ENCODE measurements at regions not wholly inside any gene's neighbourhood (a gene's known extent, or its start where the extent isn't known, plus 50 kb on each side); places are given as distances from the start of the nearest gene placed in this dataset.
"Not testable (repeated sequence)": the region's sequence is repeated elsewhere in the genome, so short reads cannot be mapped to it uniquely, and the experiment has no call there.

DNA sequence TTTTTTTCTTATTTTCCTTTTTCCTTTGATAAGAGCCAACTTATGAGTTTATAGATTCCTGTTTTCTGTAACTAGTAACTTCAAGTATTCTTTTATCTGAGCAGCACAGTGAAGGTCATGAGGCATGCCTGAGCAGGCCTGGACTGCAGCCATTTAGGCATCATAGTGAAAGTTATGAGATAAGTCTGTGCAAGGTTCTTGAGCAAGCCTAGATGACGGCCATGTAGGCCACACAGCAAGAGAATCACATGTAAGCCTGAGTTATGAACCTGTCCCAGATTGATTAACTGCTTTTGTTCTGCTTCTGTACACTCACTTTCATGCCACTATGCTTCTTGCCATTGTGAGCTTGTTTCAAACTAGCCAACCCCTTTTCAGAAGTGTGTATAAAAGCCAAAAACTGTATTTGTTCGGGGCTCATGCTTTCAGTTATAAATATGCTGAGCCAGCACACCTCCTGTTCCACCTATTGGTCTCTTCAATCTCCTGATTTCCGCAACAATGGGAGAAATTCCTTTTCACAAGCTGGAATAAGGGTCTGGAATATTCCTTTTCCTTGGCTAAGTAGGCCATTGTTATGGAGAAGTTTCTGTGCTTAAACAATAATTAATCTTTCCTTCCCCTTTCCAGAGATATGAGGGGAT lies 745.7 kb downstream of the FAM181B start:
- DNase-seq (ENCODE audit: low read depth, low spot score), result no peak

DNA sequence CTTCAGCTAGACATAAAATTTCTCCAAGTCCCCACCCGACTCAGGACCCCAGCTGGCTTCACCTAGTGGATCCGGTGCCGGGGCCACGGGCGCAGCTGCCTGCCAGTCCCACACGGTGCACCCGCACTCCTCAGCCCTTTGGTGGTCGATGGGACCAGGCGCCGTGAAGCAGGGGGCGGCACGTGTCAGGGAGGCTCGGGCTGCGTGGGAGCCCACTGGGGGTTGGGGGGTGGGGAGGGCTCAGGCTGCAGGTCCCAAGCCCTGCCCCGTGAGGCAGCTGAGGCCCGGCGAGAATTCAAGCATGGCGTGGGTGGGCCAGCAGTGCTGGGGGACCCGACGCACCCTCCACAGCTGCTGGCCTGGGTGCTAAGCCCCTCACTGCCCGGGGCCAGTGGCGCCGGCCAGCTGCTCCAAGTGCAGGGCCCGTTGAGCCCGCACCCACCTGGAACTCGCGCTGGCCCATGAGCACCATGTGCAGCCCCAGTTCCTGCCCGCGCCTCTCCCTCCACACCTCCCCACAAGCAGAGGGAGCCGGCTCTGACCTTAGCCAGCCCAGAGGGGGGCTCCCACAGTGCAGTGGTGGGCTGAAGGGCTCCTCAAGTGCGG lies 747.0 kb downstream of the FAM181B start:
- DNase-seq (ENCODE audit: low read depth, low spot score), result no peak

DNA sequence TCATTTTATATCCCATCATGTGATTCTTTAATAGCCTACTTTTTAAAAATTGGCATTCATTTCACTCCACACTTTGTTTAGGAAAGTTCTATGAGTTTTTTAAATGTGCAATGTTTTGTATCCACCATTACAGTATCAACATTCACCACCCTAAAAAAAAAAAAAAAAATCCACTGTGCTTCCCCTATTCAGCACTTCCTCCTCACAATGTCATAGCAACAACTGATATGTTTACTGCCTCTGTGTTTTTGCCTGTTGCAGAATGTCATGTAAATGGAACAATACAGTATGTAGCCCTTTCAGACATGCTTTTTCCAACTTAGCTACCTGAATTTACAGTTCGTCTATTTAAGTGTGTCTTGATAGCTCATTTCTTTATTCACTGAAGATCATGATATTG lies 754.2 kb downstream of the FAM181B start:
- DNase-seq (ENCODE audit: low read depth, low spot score), result no peak

DNA sequence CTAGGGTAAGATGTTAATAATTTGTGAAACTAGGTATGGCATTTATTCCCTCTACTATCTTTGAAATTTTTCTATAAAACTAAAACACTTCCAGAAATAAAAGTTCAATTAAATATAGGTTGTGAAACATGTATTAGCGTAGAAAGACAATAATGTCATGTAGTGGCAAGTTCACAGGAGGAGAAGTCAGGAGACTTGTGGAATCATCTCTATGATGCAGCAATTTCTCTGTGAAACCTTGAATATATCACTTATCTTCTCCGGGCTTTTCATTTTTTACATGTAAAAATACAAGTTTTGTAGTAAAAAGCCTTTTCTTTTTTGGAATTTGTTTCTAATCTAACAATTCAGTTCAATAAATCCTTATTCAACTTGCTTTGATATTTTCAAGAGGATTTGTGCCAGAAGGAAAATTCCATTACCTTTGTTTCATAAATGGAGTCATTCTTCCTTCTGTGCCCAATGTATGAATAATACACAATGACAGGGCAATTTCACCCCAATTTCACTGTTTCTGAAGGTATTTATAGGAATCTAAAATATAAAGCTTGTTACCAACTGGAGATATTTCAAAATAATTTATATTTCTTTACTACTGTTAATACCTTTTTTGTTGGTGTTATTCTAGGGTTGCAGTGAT lies 758.3 kb downstream of the FAM181B start:
- no peak for DNase-seq (ENCODE audit: low read depth, low spot score)

DNA sequence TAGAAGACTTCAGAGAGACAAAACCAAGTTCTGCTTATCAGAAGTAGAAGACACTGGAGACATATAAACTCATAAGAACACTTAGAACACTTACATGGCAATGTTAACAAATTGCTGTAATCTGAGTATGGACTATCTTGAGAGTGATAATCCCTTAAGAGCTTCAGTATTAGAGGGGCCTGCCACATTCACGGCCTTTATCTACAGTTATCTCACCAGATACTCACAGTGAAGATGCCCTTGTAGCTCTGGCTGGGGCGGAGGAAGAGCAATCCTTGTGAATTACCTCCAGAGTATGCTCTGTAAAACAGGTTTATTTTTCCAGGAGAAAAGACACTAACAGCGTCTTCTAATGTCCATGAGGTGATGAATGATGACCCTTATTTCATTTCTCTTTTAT lies 762.8 kb downstream of the FAM181B start:
- DNase-seq (ENCODE audit: low read depth, low spot score), result no peak

DNA sequence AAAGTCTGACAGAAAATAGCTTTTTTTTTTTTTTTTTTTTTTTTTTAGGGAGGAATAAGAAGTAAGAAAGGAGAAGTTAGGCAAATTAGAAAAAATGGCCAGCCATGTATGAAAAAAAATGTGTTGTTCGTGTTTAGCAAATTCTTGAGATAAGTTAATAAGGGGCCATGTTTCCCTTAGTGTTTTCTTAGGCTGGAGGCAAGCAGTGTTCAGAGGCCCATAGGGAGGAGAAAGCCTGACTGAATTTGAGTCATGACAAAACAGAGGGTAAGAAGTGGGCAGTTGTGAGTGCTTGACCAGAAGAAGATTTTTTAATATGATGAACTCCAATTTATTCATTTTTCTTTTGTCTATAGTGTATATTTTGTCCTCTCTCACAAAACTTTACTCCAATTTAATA lies 766.4 kb downstream of the FAM181B start:
- no peak for DNase-seq (ENCODE audit: low read depth, low spot score)

DNA sequence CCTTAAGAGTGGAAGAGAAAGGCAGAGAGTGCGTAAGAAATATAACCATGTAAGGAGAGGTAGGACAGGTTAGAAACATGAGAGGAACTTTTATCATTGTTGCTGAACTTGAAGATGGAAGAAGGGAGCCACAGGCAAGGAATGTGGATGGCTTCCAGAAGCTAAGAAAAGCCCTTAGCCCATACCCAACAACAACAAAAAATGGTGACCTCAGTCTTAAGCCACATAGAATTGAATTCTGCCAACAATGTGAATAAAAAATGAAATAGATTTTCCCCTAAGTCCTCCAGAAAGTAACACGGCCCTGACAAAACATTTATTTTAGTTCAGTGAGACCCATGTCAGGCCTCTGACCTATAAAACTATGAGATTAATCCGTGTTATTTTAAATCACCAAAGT lies 767.3 kb downstream of the FAM181B start:
- DNase-seq (ENCODE audit: low read depth, low spot score), result no peak

DNA sequence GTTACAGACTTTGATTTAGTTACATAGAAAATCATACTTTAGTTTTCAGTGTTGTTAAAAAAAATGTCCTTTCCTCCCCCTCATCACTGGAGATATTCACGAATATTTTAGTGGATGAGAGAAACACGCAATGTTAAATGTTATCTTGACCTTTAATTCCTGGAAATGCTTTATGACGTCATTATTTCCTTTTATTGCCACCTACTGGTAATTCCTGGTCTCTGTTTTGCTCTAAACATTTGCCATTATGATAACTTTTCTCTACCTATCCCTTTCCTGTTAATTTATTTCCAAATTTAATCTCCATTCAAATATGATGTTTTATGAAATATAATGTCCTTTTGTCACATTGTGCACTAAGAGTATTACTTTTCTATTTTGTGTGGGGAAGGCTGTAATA lies 770.6 kb downstream of the FAM181B start:
- no peak for DNase-seq (ENCODE audit: low read depth, low spot score)

DNA sequence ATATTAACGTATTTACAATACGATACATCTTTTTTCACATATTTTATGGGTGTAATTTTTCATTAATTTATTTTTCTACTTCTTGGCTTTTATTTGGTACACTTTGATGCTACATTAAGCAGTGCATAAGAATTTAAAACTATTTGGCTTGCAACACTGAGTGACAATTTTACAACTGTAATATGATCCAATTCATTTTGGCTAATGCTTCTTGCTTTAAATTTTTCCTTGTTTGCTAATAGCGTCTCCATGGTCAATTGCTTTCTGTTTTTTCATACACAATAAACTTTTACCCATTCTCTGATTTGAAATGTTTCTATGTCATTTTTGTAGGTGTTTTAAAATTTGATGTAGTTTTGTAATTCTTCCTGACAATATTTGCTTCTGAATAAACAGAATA lies 773.2 kb downstream of the FAM181B start:
- no peak for DNase-seq (ENCODE audit: low read depth, low spot score)

DNA sequence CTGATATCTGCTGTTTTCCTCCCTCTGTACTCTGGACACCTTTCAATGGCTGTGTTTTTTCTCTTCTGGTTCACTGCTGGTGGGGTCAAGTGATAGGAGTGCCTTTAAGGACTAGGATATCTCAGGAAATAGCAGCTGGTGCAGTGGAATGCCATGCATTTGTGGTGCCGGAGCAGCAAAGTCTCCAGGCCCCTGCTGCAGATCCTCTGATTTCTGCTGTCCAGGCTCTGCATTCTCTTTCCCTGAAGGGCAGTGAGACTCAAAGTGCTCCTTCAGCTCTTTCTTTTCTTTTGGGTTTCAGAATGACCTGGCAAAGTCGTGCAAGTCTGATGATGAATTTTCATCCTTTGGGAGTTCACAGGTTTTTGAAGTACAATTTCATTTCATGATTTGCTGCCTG lies 774.3 kb downstream of the FAM181B start:
- peak; percentile 17 for DNase-seq (ENCODE audit: low read depth, low spot score)

DNA sequence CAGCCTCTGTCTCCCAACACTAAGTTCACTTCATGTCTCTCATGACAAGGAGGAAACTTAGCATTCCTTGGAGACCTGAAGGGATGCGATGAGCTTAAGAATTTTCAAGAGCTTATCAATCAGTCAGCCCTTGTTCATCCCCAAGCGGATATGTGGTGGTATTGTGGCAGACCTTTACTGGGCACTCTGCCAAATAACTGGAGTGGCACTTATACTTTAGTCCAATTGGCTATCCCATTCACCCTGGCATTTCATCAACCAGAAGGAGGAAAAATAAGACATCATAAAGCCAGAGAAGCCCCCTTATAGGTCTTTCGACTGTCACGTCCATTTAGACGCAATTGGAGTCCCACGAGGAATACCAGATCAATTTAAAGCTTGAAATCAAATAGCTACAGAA lies 779.4 kb downstream of the FAM181B start:
- not testable (repeated sequence) for DNase-seq (ENCODE audit: low read depth, low spot score)

DNA sequence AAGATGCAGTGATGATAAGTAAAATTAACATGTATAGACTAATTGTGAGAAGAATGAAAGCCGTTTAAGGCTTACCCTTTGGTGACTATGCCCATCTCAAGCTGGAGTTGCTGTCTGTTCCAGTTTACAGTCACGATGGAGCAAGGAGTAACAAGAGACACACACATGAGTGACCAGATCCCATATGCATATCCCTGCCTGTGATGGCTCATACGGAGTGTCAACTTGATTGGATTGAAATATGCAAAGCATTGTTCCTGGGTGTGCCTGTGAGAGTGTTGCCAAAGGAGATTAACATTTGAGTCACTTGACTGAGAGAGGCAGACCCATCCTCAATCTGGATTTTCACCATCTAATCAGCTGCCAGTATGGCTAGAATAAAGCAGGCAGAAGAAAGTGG lies 786.8 kb downstream of the FAM181B start:
- DNase-seq (ENCODE audit: low read depth, low spot score), result no peak

DNA sequence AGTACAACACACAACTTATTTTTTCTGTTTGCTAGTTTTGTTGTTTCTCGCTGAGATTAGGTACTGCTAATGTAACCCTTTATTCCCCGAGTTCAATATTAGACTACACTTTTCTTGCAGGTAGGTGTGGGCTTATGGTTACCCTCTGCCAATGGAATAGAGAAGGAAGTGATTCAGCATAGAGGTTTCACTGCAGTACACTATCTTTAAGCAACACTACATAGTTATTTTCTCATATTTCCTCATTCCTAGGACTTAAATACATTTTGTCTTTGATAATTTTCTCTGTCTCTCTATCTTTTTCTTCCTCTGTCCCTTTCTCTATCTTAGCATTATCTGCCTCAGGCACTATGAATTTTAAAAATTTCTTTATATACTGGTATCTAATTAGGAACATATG lies 791.0 kb downstream of the FAM181B start:
- no peak for DNase-seq (ENCODE audit: low read depth, low spot score)

DNA sequence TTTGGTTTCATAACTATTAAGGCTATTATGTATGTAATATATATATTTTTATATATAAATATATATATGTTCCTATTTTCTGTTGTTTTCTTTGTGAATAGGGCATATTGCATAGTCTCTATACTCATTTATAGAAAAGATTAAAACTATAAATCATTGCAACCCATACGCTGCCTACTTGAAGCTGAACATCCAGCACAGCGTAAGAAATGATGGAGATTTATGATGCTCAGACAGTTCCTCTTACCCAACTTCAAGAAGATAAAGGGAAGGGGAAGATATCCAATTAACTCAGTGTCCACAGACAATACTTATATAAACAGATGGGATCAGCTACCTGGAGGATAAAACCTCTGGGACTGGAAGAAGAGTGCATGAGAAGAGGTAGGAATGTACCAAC lies 791.7 kb downstream of the FAM181B start:
- no peak for DNase-seq (ENCODE audit: low read depth, low spot score)

DNA sequence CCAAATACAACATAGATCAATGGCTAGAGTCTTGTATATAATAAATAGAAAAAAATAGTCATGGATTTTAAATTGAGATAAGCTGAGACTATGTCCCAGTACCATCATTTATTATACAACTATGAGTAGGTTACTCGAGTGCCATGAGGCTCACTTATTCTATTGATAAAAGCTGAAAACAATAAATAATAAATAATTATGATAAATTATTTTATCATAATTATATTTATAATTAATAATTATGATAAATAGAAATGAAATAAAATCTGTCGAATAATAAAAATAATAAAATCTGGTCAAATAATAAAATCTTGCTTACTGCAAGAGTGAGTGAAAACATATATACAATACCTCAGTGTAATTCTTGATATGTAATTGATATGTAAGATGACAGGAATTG lies 801.4 kb downstream of the FAM181B start:
- DNase-seq (ENCODE audit: low read depth, low spot score), result no peak

DNA sequence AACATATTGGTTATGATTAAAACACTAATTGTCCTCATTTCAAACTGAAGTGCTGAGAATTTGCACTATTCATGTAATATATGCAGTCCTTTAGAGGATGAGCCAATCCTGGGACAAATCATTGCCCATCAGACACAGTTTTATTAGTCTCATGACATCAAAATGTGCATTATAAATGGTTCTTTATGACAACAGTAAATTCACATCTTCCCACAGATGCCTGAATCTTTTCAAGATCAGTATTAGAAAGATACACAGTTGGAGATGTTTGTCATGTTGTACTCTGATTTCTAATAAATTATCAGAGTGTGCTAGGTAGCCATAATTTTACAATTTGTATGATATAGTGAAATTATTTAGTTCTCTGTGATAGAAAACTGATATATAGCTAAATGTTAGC lies 813.5 kb downstream of the FAM181B start:
- DNase-seq (ENCODE audit: low read depth, low spot score), result no peak

DNA sequence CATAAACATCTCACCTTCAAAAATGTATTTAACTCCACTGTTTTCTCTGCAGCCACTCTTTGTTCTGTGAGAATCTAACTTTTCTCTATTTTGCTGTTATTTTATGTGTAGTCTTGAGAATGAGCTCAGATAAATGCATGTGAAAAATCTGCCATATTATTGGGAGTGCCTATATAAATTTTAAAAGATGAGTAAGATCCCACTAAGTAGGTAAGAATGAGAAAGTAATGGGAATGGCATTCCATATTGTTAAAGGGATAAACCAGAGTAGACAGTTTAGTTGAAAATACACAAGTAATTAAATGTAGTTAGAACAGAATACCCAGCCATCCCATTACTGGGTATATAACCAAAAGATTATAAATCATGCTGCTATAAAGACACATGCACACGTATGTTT lies 817.2 kb downstream of the FAM181B start:
- no peak for DNase-seq (ENCODE audit: low read depth, low spot score)

DNA sequence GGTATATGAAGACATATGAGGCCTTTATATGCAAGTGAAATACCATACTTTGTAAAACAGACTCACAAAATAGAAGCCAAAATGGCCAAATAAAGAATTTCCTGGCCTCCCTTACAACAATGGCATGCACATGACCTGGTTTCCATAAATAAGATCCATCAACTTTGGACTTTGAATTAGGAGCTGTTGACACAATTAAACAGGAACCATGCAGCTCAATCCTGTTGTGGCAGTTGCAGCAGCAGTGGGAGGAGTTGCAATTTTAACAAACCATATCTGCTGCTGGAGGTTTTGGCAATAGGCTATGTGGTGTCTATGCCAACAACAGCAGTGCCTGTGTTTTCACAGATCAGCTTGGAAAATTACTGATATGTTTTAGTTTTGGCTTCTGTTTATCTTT lies 818.6 kb downstream of the FAM181B start:
- DNase-seq (ENCODE audit: low read depth, low spot score), result no peak

DNA sequence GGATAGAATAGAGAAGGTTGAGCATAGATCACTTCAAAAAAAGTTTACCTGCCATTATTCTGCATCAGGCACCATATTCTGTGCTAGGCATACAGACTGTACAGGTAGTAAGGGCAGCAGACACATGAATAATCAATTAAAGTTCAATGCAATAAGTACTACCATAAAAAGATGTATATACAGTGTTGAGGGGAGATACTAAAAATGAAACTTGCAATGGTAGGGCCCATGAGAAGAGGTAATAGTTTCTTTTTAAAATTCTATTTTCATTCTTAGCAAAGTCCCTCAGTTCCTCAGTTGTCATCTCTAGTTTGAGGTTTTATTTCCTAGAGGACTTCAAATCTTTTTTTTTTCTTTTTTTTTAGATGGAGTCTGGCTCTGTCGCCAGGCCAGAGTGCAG lies 819.9 kb downstream of the FAM181B start:
- DNase-seq (ENCODE audit: low read depth, low spot score), result no peak

DNA sequence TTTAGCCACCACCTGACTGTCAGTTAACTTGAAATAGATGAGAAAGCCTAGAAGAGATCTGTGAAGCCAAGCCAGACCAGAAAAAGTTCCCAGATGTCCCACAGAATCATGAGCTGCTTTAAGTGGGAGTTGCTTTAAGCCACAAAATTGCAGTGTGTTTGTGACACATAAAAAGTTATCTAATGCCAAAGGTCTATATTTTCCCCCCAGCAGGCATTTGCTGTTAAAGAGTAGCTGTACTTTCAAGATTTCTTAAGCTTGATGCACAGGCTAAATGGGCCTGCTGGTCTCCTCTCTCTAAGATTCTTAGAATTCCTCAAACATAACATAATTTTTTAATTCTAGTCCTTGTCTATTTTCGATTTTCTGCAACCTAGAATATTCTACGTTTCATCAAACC lies 825.7 kb downstream of the FAM181B start:
- no peak for DNase-seq (ENCODE audit: low read depth, low spot score)

DNA sequence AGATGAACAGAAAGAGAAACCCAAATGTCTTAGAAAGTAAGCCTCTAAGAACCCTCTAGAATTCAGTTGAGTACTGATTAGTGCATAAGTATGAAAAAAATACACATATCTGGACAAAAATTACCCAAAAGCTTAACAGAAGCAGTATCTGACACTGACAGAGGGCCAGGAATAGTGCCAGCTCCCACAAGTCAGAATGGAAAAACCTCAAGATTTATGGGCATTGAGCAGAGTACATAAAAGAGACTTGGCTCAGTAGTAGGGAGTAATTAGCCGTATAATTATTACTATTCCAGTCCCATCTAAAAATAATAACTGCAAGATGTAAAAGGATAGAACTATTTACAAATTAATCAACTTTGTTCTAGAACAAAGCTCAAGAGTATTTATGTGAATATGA lies 834.5 kb downstream of the FAM181B start:
- DNase-seq (ENCODE audit: low read depth, low spot score), result no peak

DNA sequence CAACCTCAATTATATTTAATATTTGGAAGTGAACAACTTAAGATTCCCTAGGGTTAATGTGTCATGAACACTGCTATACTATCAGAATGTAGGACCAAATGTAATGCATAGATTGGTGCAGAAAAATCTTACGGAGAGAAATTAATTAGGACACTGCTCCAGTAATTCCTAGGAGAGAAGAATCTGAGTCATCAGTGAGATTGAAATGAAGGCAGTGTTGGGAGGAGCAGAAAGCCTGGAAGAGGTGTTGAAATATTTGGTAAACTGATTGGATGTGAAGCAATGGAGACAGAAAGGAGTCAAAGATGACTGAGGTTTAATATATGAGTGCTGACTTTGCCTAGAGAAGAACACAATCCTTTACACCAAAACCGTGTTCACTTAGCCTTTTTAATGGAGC lies 836.0 kb downstream of the FAM181B start:
- DNase-seq (ENCODE audit: low read depth, low spot score), result no peak

DNA sequence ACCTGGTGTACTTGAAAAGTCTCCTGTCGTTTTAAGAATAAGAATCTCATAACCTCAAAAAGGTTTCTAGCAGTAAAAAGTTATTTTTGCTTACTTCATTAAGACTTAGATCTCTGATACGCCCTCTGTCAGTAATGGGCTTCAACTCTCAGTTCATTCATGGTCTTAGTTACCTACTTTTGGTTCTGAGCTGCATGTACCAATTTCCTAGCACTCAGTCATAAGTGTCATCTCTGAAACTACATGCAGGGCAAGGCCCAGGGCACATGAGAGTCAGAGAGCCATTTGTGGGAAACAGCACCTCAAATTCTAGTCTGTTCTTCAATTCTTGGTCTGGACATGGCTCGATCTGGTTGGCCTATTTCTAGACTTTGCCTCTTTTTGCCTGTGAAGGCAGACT lies 838.4 kb downstream of the FAM181B start:
- DNase-seq (ENCODE audit: low read depth, low spot score), result no peak
